ENCODE measurements at regions not wholly inside any gene's neighbourhood (a gene's known extent, or its start where the extent isn't known, plus 50 kb on each side); places are given as distances from the start of the nearest gene placed in this dataset.

DNA sequence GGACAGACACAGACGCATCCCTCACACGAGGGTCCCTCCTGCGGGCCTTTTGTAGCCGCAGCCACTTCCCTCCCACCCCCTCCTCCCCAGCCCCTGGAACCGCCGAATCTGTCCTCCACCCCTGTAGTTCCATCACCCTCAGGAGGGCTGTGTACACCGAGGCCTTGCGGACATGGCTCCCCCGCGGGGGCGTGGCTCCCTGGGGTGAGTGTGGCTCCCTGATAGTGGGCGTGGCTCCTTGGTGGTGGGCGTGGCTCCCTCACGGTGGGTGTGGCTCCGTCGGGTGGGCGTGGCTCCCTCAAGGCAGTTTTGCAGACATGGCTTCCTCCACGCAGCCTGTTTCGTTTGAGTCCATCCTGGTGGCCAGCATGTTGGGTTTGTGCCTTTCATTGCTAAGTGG is 420.7 kb upstream of the SALL3 start:
- no peak for TF ChIP-seq POLR2AphosphoS5 (IDR thresholded peaks at IDR 0.05; ENCODE audit: low read depth, low read length)
- TF ChIP-seq POLR2A (IDR thresholded peaks at IDR 0.05; ENCODE audit: low read depth, low read length) = no peak
- TF ChIP-seq TAF1 (IDR thresholded peaks at IDR 0.05; ENCODE audit: borderline replicate concordance, low read depth, low read length) = no peak

All from GM12892 (cell line).